ENCODE measurements at regions not wholly inside any gene's neighbourhood (a gene's known extent, or its start where the extent isn't known, plus 50 kb on each side); places are given as distances from the start of the nearest gene placed in this dataset.

DNA sequence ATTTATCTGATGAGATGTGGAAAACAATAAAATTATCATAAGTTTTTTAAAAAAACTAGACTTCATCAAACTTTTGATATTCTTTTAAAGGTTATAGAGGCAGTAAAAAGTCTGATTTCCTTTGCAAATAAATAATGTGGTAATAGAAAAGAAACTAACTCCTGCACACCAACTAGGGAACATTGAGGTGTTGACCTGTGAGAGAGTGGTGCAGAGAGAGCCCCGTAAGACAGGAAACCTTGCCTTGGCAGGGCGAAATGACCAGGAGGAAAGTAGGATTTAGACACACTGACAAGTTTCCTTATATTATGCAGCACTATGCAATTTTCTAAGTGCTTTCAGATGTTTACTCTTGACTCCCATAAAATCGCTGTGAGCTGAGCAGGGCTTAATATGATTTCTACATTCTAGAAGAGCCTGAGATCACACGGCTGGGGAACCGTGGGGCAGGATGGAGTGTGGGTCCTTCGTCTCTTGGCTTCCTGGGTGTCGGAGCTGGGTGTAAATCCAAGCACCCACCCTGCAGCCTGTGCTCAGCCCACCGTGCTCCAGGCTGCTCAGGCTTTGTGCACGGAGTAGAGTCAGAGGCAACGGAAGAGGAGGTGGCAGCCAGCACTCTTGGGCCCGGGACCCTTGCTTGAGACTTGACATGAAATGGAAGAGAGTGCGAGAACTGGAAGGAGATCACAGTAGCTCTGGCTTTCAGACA, 61.3 kb upstream of the FOXQ1 start:
- TF ChIP-seq, protein P1, sequence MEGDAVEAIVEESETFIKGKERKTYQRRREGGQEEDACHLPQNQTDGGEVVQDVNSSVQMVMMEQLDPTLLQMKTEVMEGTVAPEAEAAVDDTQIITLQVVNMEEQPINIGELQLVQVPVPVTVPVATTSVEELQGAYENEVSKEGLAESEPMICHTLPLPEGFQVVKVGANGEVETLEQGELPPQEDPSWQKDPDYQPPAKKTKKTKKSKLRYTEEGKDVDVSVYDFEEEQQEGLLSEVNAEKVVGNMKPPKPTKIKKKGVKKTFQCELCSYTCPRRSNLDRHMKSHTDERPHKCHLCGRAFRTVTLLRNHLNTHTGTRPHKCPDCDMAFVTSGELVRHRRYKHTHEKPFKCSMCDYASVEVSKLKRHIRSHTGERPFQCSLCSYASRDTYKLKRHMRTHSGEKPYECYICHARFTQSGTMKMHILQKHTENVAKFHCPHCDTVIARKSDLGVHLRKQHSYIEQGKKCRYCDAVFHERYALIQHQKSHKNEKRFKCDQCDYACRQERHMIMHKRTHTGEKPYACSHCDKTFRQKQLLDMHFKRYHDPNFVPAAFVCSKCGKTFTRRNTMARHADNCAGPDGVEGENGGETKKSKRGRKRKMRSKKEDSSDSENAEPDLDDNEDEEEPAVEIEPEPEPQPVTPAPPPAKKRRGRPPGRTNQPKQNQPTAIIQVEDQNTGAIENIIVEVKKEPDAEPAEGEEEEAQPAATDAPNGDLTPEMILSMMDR (IDR thresholded peaks at IDR 0.05; ENCODE audit: insufficient read depth, low read depth, low read length, missing control alignments): no peak
- H3K4me3 ChIP-seq (ENCODE audit: low read depth, low read length): no peak overlapping the region
- DNase-seq (ENCODE audit: low read depth): no peak

DNA sequence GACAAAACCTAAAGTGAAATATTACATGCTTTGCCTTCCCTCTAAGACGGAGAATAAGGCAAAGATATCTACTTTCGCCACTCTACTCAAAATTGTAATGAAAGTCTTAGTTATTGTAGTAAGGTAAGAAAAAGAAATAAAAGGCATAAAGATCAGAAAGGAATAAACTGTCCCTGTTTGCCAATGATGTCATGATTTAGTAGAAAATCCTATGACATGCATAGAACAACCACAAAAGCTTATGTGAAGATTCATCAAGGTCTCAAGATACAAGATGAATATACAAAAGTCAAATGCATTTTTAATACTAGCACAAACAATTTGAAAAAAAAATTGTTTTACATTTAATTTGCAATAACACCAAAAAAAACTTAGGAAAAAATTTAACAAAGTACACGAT, 64.0 kb upstream of the FOXQ1 start:
- TF ChIP-seq, protein P1 (IDR thresholded peaks at IDR 0.05; ENCODE audit: insufficient read depth, low read depth, low read length, missing control alignments): no peak
- no peak for DNase-seq (ENCODE audit: low read depth)
- no peak overlapping the region for H3K4me3 ChIP-seq (ENCODE audit: low read depth, low read length)

DNA sequence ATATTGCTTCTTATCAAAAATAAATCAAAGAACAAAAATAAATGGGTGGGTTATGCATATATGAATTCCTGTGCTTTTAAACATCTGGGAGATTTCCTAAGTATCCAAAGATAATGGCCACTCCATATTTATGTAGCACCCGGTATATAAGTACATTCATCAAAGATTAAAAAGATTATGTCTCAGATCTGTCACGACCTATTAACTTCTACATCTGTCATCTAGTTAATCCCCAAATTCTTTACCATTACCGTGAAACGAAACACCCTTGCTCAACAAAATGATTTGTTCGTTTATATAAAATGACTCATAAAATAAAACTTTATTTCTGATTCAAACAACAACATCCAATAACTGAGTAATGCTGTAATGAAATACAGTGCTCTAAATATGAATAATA, 64.8 kb upstream of the FOXQ1 start:
- no peak overlapping the region for H3K4me3 ChIP-seq (ENCODE audit: low read depth, low read length)
- TF ChIP-seq, protein P1 (IDR thresholded peaks at IDR 0.05; ENCODE audit: insufficient read depth, low read depth, low read length, missing control alignments): no peak
- DNase-seq (ENCODE audit: low read depth): no peak

DNA sequence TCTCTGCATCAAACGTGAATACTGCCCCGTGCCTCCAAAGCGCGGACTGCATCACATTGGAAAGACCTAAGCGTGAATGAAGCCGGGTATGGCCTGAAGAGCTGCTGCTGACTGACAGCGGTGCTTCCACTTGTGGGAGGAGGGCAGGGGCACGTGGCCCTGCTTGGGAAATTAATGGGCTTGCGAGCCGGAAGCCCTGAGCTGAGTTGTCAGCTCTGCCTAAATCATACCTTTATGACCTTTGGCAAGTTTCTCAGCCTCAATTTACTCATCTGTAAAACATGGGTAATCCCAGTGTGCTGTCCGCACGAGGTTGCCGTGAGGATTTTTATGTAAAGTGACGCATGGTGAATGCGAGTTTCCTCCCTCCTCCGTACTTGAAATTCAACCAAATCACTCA, 67.0 kb upstream of the FOXQ1 start:
- no peak overlapping the region for H3K4me3 ChIP-seq (ENCODE audit: low read depth, low read length)
- TF ChIP-seq, protein P1 (IDR thresholded peaks at IDR 0.05; ENCODE audit: insufficient read depth, low read depth, low read length, missing control alignments): no peak
- no peak for DNase-seq (ENCODE audit: low read depth)

DNA sequence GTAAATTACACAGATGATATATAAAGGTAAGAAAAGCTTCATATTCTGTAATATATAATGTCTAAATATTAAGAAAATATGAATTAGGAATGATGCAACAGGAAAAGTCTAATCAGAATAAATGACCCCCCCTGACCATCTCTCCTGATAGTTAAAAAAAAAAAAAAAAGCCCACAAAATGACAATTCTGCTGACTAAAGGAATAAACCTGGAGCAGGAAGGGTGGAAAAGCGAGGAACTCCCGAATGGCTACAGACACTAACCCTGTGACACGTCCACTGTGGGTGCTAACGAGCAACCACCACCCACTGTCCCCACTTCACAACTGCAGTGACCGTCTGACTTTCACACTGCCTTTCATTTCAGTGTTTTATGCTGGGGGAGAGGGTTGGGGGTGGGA, 67.6 kb upstream of the FOXQ1 start:
- TF ChIP-seq, protein P1 (IDR thresholded peaks at IDR 0.05; ENCODE audit: insufficient read depth, low read depth, low read length, missing control alignments): no peak
- H3K4me3 ChIP-seq (ENCODE audit: low read depth, low read length): no peak overlapping the region
- DNase-seq (ENCODE audit: low read depth): no peak

DNA sequence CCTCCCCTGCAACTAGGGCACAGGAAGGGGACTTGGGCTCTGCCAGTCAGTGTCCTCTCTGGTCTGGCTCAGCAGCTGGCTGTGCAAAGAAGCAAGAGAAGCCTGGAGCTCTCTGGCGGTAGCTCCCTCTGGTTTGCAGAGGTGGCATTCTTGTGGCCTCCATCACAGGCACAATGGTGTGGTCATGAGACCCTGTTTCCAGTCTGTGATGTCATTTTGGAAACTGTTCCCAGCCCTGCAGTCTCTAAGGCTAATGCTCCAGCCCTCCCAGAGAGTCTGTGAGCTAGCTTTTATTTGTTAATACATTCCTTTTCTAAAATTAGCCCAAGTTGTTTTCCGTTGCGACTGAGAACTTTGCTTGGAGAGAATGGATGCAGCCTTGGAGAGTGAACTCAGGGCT, 69.5 kb upstream of the FOXQ1 start:
- no peak overlapping the region for H3K4me3 ChIP-seq (ENCODE audit: low read depth, low read length)
- TF ChIP-seq, protein P1 (IDR thresholded peaks at IDR 0.05; ENCODE audit: insufficient read depth, low read depth, low read length, missing control alignments): no peak
- DNase-seq (ENCODE audit: low read depth): no peak

DNA sequence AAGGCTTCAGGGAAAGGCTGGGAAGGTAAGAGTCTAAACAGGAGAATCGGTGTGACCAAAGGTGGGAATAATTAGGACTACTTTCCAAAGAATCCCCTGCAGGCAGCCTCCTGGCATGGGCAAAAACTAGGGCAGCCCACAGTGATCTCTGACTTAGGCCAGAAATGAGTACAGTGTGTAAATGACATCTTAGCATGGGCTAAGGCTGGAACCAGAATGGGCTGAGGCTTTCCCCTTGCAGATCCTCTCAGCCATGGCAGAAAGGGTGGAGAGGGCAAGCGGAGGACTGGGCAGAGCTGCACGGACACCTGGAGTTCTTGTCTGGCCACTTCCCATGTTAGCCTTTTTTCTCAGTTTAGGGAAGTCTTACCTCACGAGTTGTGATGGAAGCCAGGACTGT, 69.9 kb upstream of the FOXQ1 start:
- TF ChIP-seq, protein P1 (IDR thresholded peaks at IDR 0.05; ENCODE audit: insufficient read depth, low read depth, low read length, missing control alignments): no peak
- no peak overlapping the region for H3K4me3 ChIP-seq (ENCODE audit: low read depth, low read length)
- no peak for DNase-seq (ENCODE audit: low read depth)
